ENCODE measurements at regions not wholly inside any gene's neighbourhood (a gene's known extent, or its start where the extent isn't known, plus 50 kb on each side); places are given as distances from the start of the nearest gene placed in this dataset.
"Not testable (repeated sequence)": the region's sequence is repeated elsewhere in the genome, so short reads cannot be mapped to it uniquely, and the experiment has no call there.

DNA sequence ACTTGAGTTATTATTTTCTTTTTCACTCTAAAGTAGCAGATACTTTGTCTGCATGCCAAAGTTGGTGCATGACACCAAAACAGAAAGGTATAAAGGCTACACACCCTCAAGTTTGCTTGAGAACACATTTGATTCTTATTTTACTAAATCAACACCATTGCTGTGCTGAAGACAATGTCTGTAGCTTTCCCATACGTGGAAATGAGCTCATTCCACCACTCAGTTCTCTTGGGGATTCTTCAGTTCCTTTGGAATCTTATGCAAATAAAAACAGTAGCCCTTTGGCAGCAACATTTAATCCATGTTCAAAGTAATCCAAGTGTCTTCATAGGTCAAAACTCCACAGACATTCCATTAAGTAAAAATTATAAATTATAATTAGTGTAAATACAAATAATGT, 264.9 kb downstream of the TLE1 start:
- DNase-seq = no peak

DNA sequence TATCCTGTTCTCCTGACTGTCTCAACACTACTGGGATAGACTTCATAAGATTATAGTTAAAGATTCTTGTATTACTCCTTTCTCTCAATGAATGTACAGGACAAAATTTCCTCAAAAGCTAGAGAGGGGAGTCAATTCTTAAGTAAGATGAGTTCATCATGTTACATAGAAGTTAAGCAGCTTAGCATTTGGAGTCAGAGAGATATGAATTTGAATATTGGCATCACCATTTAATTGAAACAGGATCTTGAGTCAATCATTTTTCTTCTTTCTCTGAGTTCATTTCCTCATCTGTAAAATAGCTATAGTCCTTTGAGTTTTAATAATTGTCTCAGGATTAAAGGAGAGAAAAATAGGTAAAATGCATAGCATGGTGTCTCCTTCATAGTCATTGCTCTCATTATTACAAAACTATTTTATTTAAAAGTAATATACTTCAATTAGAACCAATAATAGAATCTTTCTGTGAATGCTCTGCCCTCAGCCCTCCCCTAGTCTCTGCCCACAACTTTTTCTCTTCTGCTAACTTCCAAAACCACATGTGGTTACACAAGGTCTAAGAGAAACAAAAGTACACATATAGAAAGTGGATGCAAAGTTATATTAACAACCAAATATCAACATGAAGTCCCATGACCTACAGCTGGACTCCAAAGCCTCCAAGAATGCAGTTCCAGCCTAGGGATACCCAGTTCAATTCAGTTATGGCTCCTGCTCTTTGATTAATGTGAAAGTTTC, 265.6 kb downstream of the TLE1 start:
- DNase-seq = no peak

DNA sequence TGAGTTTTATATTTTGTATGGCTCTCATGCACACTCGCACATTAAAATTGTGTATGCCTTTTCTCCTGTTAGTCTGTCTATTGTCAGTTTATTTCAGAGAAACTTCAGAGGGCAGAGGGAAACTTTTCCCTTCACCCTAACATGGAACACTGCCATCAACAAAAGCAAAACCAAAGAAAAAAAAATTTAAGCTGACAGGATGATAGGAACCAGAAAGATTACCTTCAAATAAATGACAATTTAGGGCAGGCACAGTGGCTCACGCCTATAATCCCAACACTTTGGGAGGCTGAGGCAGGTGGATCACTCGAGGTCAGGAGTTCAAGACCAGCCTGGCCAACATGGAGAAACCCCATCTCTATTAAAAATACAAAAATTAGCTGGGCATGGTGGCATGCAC, 268.3 kb downstream of the TLE1 start:
- not testable (repeated sequence) for DNase-seq

DNA sequence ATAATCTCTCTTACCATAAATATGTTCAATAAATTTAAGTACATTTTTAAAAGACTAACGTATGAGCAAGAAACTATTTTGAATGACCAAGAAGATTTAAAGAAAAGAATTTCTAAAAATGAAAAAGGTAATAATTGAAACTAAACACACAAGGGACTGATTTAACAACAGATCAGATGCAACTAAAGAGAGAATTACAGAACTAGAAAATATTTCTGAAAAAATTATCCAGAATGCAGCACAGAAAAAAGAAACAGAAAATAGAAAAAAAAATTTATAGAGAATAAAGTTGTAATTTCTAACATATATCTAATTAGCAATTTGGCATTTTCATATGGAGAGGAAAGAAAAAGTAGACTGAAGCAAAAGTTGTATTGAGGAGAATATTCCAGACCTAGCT, 269.3 kb downstream of the TLE1 start:
- DNase-seq = no peak

DNA sequence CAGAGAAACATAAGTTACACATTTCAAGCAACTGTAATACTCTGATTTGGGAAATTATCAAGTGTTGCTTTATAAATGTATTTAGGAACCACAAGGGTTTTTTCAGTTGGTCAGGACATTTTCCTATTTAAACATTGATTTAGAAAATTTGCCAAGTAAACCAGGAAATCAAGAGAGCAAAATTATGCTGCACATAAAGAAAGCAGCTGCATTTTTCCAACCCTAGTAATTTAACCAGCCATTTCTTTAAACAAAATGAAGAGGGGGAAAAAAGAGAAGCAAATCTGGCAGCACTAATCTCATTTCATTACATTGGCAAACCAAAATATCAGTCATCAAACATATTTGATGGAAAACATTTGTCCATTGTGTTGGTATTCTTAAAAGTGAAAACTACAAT, 271.4 kb downstream of the TLE1 start:
- DNase-seq = no peak

DNA sequence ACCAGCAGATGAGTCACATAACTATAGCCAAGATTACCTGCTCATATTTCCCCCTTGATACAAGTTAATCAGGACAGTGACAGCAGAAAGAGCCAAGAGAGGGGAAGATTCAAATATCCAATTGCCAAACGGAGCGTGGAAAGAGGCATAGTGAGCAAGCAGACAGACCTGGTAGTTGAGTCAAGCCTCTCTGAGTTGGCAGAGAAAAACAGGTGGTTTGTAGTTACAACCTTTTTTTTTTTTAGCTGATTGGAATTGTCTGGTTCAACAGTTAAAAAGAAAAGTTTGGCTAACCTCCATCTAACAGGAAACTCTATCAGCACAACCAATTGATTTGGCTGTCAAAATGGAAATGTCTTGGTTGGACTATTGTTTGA, 272.1 kb downstream of the TLE1 start:
- no peak for DNase-seq

DNA sequence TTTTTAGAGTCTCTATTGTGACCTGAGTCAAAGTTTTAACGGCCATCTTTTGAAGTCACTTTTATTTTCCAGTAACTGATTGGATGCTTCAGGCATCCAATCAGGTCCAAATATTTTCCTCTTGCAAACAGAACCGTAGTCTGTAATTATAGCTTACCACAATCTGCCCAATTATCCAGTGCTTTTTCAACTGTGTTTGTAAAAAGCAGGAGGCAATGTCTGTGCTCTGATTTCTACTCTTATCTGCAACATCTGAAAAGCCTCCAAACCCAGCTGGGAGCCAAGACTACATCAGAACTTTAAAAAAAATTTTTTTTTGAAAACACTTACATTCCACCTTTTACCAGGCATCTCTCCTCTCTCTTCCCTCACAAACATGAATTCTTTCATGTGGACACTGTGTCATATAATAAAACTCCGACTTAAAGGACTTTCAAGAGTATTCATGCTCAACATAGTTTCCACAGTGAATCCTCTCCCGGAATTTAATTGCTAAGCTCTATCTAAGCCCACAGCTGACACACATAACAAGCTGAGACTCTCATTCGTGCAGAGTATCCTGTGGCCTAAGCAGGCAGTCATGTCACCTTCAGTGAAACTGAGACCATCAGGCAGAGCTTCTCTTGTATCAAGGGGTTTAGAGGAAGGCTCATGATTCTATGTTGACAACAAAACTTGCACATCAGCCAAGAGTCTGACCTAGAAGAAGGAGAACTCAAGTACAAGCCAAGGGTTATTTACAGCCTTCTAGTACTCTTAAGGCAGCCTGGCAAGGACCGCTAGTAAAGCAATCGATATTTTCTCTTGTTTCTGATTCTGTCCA, 272.7 kb downstream of the TLE1 start:
- no peak for DNase-seq

DNA sequence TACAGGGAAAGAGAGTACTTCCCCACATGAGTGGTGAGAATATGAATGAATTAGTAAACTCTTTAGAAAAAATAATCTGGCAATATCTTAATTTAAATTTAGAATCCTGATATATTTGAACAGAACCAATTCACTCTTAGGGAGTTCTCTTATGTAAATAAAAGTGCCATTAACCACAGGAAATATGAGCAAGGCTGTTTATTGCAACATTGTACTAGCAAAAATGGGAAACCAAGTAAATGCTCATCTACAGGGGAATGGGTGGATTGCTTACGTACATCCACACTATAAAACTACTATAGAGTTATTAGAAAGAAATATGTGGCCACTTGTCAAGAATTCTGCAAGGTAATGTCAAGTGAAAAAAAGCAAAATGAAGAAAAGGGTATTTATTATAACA, 274.5 kb downstream of the TLE1 start:
- no peak for DNase-seq

DNA sequence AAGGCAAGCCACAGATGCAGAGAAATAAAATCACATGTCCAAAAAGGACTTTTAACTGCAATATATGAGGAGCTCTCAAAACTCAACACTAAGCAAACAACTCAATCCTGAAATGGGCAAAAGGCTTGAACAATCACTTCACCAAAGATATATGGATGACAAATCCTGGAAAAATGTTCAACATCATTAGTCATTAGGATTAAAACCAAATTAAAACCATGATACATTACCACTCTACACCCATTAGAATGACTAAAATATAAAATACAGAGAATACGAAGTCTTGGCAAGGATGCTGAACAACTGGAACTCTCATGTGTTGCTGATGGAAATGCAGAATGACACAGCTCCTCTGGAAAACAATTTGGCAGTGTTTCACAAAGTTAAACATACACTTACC, 277.4 kb downstream of the TLE1 start:
- DNase-seq = no peak

DNA sequence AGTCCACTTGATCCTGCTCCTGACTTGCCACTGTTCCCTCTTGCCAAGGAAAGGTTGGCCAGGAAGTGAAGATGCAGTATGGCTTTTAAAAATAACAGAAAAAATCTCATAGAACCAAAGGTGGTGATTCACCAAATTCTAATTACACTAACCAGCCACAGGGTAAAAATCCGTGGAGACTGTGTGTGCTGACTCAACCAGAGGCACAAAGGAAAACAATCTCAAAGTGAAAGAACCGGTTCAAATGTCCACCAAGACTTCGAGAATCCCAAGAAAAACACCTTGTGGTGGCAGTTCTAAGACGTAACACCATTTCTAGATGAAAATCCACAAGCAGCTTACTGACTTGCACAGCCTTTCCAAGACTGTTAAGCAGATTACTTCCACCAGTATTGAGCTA, 279.1 kb downstream of the TLE1 start:
- DNase-seq = no peak

DNA sequence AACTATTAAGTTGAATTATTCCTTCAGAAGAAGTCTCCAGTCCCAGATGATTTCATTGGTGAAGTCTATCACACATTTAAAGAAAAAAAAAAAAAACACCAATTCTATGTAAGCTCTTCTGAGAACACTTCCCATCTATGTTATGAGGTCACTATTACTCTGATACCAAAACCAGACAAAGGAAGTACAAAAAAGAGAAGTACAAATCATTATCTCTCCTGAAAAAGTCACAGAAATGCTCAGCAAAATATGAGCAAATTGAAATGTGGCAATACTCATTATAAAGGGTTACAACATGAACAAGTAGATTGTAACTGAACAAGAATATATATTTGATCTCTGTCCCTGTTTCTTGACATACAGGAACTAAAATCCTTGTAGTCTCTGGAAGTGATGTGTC, 280.4 kb downstream of the TLE1 start:
- DNase-seq = no peak

DNA sequence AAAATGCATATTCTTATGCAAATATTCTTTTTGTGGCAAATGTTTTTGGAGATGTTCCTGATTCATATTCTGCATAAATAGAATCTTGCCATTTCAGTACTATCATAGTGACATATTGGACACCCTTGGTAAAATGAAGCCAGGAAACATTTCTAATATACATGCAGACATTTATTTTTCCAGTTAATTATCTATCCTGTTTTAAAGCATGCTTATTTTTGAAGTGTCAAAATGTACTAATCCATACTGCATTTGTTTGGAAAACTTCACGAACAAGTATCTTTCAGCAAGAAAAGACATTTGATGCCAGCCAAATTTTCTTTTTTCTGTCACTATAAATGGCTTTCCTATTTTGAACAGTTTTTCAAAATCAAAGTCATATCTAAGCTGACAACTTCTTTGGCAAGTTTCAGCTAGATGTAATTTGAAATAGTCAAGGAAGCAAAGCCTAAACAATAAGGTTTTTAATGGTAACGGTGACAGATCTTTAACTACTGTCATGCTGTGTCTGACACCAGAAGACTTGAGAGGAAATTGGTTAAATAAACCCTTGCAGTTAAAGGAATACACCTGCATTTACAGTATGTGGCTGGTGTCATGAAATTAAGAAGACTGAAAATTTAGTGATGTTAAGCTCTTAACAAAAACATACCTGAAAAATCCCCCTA, 284.3 kb downstream of the TLE1 start:
- no peak for DNase-seq

DNA sequence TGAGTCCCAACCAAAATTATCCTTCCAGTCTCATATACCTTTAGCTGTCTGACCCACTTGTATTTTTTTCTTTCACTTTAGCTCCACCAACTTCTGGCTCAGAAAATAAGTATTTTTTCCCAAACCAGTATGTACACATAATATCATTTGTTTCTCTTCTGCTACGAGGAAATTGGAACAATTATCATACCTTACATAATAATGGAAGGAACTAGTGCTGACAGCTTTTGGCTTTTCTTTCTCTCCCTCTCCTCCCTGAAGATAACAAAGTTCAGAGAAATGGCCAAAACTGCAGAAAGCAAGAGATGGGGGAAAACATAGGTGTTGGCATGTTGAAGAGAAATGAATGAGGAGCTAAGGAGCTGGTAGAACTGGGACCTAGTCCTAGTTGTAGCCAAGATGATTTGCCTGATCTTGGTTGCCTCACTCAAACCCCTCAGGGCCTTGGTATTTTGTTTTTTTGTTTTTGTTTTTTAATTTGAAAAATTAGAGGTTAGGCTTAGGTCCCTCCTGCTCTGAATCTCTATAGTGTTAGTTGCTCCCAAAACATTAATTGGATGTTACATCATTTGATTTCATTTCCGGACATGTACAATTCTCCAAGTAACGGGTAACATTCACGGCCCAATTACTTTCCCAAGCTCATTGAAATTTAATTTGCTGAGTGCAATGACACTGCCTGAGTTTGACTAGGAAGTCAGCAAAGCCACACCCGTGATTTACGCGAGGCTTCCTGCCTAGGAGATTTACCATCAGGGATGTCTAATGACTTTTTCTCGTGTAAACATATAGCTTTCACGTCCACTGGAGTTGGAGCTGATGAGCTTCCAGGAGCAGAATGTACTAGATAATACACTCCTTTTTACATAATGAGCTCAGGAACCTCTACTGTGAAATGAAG, 291.6 kb downstream of the TLE1 start:
- no peak for DNase-seq

DNA sequence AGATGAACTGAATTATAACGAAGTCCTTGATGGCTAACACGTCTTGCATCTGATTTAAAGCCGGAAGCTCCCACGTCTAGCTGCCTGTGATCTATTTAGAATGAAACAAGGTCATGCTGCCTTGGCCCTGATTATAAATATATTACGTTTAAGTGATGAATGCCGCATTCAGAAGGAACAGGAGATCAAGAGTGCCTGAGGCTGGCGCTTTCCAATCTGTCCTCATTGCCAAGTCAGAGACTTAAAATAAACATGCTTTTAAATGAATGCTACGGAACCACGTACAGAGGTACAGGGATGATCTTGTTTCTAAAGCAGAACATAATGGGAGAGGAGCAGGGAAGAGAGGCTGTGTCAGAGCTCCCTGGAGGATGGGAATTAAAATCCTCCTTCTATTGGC, 292.8 kb downstream of the TLE1 start:
- DNase-seq = no peak

DNA sequence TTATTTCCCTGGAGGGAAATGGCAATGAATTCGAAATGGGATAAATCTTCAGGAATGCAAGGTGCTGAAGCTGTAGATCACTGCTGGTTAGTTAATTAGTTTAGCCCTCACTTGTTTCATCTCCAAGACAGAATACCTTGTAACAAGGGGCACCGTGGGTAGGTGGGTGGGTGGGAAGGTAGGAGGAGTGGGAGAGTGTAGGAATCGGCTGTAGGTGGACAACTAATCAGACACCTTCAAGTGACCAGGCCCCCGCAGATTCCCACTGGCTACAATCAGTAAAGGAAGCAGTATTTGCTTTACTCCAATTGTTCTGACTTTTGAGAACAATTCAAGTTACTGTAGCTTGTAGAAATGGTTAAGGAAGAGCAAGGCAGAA, 293.7 kb downstream of the TLE1 start:
- DNase-seq = no peak

DNA sequence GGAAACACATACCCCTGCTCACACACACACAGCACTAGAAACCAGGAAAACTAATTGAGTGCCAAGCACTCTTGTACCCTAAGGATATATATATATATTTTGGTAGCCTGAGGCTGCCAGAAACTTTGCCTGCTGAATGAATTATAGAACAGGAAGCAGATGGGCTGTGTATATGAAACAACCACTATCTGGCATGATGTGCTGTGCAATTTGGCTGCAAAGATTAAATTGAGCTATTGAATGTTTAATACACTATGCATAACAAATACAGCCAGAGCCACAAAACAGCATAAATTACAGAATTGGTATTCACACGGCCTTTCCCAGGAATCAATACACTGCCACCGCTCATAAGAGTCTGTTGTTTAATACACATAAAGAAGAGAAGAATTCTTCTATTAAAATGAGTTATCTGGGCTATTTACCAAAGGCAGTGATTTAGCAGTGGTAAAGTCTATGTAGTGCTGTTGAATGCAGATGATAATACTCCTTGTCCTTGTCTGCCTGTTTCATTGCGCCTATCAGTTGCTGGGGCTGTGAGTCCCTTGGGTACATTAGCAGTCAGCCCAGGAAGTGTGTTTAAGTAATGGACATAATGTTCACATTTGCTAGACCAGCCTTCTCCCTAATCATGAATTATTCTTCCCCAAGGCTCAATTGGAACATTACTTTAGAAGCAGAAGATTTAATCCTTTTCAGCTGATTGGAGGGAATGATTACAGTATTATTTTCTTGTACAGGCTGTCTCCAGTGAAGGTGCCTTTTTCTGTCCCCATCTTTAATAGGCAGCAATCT, 294.3 kb downstream of the TLE1 start:
- no peak for DNase-seq

DNA sequence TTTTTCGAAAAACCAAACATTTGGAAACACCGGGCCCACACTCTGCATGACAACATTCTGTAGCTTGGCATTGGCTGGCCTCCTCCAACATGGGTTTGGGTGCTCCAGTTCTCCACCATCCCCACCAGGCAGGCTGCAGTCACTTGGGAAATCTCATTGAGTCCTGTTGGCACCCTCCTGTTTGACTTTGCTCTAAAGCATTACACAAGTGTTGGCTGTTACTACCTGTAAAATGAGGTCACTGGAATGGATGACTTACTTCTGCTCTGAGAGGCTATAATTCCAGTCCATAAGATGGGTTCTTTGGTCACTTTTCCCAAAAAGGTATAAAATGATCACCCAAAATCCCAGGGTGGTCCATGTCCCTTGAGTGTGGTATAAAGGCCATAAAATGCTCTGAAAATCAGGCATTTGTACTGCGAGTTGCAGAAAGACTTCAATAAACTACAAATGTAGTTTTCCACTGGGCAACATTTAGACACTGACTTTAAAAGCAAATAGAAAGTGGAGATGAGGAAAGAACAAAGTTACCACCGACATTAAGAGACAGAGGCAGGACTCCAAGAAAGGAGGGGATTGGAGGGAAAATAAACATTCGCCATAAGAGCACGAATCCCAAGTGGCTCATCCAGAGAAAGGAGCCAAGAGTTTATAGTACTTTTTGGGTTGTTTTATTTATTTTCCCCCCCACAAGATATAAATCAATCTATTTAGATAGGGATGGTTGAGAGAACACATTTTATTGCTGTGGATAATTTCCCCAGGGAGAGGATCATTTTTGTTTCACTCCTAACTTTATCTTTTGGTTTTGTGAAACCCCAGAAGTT, 295.1 kb downstream of the TLE1 start:
- no peak for DNase-seq

DNA sequence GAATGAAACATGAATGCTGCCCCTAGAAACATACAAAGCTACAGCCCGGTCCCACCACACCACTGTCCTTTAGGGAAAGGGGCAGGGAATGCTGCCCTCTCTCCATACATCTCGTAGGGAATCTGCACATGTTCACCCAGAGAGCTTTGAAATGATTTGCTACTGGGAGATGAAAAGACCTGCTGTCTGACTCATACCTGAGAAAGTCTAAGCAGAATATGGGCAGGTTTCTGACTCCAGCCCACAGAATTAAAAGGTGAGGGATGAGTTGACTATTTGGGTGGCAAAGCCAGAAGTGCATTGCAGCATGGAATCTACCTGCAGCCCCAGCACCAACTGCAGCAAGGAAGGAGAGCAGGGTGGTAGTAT, 297.9 kb downstream of the TLE1 start:
- DNase-seq = no peak

DNA sequence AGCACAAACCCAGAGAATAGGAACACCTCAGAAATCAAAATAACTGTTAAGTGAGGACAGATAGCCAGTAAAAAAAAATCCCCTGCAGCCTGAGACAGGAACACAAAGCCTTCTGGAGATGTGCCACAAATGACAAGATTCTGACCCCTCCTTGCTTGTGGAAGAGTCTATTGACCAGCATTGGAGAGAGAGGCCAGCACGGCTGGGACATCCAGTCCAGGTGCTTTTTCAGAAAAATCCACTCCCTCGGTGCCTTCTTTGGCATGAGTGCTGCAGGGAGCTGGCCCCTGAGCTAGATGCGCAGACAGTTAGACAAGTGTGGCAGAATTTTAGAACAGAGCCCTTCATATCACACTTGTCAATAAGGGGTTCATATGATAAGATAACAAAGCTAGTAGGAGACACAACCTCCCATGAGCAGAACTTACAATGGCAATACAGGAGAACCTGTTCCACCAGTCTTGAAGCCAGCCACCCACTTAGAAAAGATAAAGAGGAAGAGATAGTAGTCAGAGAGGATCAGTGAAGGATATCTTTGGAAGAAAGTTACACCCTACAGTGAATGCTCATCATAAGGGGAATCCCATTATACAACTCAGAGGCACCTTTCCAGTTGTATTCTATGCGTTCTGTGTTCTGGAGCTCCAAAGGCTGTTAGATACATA, 298.4 kb downstream of the TLE1 start:
- no peak for DNase-seq

DNA sequence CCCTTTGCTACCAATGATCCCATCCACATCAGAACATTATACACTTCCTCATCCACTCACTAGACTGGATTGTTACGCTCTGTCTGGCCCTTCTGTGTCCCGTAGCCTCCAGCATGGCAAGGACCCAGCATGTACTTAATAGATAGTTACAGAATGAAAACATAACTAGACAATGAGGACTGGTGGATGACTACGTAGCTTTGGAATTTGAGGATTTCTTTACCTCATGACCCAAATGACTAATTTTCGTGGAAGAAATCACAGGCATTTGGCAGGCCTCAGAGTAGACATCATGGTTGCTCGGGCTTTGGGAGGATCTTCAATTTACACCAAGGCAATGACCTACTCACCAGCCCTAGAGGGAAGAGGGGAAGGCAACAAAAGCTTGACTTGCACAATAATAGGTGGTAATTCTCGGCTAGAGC, 299.8 kb downstream of the TLE1 start:
- DNase-seq = no peak

DNA sequence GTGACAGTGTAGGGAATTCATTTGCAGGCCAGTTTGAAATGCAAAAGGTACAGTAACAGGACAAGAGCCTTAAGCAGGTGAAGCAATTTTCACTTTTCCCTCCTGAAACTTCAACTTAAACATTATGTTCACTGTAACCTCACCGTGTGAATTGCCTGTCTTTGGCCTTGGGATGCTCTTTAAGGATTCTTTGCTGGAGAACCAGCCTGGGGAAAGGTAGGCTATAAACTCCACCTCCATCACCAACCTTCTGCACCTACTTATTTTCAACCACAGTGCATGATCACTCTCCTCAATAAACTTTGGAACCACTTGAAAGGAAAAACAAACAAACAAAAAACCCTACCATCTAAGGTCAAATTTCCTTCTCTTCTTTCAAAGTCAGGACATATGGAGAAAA, 300.5 kb downstream of the TLE1 start:
- DNase-seq = no peak
